ENCODE measurements at regions not wholly inside any gene's neighbourhood (a gene's known extent, or its start where the extent isn't known, plus 50 kb on each side); places are given as distances from the start of the nearest gene placed in this dataset.

DNA sequence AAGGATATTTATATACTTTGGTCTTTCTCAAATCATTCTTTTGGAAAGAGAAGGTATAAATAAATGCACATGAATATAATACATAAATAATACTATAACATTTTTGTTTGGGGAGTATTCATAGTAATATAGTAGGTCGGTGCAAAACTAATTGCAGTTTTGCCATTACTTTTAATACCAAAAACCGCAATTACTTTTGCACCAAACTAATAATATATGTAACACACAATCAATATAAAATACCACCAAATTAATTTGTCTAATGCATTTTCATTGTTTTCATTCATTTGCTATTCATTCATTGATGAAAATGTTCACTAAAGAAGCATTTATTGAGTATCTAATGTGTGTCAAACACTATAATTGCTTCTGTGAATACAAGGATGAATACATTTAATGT is 219.0 kb downstream of the RWDD3 start:
- Histone ChIP-seq H3K4me2 (ENCODE audit: low read depth, low read length) (no peak overlapping the region), H3K79me2 (ENCODE audit: insufficient read depth, low read length) (no peaks in the 10 kb centered on the region), H2AFZ (ENCODE audit: low read length) (no peak overlapping the region), H3K9ac (ENCODE audit: insufficient read depth, low read depth, low read length) (no peak overlapping the region), H3K4me3 (replicated peaks in 1 of 3; ENCODE audit: insufficient read depth in 1 of 3, low read depth in 2 of 3, low read length in 3 of 3) (no peak overlapping the region), H3K36me3 (replicated peaks in 1 of 2; ENCODE audit: control insufficient read depth in 1 of 2, insufficient read depth in 2 of 2, low read length in 2 of 2) (no peaks in the 10 kb centered on the region), H3K9me3 (ENCODE audit: low read length) (no peaks in the 10 kb centered on the region), H3K27me3 (ENCODE audit: control insufficient read depth in 1 of 2, insufficient read depth in 2 of 2, low read length in 2 of 2) (no peaks in the 10 kb centered on the region; a peak in 1 of 5 replicates), H3K4me1 (ENCODE audit: insufficient read depth, low read length) (no peaks in the 10 kb centered on the region), H3K27ac (ENCODE audit: extremely low read length, insufficient read depth, low read length) (no peak overlapping the region), H4K20me1 (ENCODE audit: insufficient read depth, low read length) (no peaks in the 10 kb centered on the region)
- in situ Hi-C loops (cut with HindIII; ENCODE audit: extremely low pct_ligation_motif_present, low pct_unique_long_range_greater_than_20kb) = no loop called here
- no peak for ATAC-seq
- no peak for FAIRE-seq
- no peak for DNase-seq (ENCODE audit: low spot score)
- ChIA-PET CTCF (ENCODE audit: low intra/inter-chr PET ratio, low total read pairs) (no interaction called here), POLR2A (no interaction called here)
- WGBS (ENCODE audit: low lambda C conversion rate) = 2% methylated on average over 2 of the region's 2 CpGs
- TF ChIP-seq ZEB1 (IDR thresholded peaks at IDR 0.05; ENCODE audit: insufficient replicate concordance, low read depth) = no peak
- TF ChIP-seq, protein P1, sequence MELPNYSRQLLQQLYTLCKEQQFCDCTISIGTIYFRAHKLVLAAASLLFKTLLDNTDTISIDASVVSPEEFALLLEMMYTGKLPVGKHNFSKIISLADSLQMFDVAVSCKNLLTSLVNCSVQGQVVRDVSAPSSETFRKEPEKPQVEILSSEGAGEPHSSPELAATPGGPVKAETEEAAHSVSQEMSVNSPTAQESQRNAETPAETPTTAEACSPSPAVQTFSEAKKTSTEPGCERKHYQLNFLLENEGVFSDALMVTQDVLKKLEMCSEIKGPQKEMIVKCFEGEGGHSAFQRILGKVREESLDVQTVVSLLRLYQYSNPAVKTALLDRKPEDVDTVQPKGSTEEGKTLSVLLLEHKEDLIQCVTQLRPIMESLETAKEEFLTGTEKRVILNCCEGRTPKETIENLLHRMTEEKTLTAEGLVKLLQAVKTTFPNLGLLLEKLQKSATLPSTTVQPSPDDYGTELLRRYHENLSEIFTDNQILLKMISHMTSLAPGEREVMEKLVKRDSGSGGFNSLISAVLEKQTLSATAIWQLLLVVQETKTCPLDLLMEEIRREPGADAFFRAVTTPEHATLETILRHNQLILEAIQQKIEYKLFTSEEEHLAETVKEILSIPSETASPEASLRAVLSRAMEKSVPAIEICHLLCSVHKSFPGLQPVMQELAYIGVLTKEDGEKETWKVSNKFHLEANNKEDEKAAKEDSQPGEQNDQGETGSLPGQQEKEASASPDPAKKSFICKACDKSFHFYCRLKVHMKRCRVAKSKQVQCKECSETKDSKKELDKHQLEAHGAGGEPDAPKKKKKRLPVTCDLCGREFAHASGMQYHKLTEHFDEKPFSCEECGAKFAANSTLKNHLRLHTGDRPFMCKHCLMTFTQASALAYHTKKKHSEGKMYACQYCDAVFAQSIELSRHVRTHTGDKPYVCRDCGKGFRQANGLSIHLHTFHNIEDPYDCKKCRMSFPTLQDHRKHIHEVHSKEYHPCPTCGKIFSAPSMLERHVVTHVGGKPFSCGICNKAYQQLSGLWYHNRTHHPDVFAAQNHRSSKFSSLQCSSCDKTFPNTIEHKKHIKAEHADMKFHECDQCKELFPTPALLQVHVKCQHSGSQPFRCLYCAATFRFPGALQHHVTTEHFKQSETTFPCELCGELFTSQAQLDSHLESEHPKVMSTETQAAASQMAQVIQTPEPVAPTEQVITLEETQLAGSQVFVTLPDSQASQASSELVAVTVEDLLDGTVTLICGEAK (IDR thresholded peaks at IDR 0.05) = peak; percentile 82
- TF ChIP-seq, protein P1 (CRISPR knock-in tag; IDR thresholded peaks at IDR 0.05) = no peak
- no TSS peak for BruUV-seq (replicated peaks)
- intact Hi-C loops (cut with micrococcal nuclease; ENCODE audit: unreplicated experiment) = loop anchor here (10.0 kb wide), 1 partner anchor 82 kb away; no protein-coding TSS in a partner anchor
